Superior temporal gyrus (tissue), 1 donor: ENCODE measurements at regions not wholly inside any gene's neighbourhood (a gene's known extent, or its start where the extent isn't known, plus 50 kb on each side); places are given as distances from the start of the nearest gene placed in this dataset.
"Not testable (repeated sequence)": the region's sequence is repeated elsewhere in the genome, so short reads cannot be mapped to it uniquely, and the experiment has no call there.

ENCODE experiments used
- DNase-seq: peaks from one replicate; pipeline ENCODE4 v3.0.0-alpha.2; 2016; ENCODE audit errors: extremely low spot score

- no peak for DNase-seq
These were observed 216.9 kb downstream of the RPAP3 start for GRCh38 chr12:47488888-47489287.

- no peak for DNase-seq
These were observed 224.8 kb downstream of the RPAP3 start for GRCh38 chr12:47481041-47481440.

DNA sequence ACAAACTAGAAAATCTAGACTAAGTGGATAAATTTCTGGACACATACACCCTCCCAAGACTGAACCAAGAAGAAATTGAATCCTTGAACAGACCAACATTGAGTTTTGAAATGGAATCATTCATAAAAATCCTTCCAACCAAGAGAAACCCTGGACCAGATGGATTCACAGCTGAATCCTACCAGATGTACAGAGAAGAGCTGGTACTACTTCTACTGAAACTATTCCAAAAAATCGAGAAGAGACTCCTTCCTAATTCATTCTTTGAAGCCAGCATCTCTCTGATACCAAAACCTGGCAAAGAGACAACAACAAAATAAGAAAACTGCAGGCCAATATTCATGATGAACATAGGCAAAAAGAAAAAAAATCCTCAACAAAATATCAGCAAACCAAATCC, 227.4 kb downstream of the RPAP3 start:
- no peak for DNase-seq

- DNase-seq = no peak
These were observed 232.7 kb downstream of the RPAP3 start for GRCh38 chr12:47473091-47473490.

- DNase-seq = not testable (repeated sequence)
These were observed 235.5 kb downstream of the RPAP3 start for GRCh38 chr12:47470349-47470748.

DNA sequence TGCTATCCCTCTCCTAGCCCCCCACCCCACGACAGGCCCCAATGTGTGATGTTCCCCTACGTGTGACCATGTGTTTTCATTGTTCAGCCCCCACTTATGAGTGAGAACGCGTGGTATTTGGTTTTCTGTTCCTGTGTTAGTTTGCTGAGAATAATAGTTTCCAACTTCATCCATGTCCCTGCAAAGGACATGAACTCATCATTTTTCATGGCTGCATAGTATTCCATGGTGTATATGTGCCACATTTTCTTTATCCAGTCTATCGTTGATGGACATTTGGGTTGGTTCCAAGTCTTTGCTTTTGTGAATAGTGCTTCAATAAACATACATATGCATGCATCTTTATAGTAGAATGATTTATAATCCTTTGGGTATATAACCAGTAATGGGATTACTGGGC, 241.9 kb downstream of the RPAP3 start:
- not testable (repeated sequence) for DNase-seq

DNA sequence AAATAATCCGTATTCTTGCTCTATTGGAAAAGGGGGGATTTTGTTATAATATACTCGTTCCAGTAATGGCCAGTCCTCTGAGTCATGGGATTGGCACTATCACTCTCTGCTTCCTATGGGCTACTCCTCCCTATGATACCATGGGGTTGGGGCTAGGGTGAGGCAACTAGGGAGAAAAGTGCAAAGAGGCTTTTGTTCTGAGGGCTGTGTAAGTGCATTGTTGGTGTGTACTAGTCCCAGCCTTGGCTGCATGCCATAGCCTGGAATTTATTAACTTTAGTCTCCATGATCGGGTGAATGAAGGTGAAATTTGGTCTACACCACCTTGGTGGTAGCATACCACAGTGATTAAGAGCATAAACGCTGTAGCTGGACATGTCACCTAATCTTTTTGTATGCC, 247.6 kb downstream of the RPAP3 start:
- DNase-seq = no peak

DNA sequence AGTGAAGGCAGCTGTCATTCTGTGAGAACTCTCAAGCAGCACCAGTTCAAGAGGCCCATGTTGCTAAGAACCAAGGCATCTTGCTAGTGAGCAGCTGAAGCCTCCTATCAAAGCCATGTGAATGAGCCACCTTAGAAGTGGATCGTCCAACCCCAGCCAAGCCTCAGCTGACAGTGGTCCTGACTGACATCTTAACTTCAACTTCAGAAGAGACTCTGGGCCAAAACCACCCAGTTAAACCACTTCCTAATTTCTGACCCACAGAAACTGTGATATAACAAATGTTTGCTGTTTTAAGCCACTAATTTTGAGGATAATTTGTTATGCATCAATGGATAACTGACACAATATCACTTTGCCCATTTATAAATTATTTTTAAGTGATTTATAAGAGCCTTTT, 256.0 kb downstream of the RPAP3 start:
- DNase-seq = no peak

DNA sequence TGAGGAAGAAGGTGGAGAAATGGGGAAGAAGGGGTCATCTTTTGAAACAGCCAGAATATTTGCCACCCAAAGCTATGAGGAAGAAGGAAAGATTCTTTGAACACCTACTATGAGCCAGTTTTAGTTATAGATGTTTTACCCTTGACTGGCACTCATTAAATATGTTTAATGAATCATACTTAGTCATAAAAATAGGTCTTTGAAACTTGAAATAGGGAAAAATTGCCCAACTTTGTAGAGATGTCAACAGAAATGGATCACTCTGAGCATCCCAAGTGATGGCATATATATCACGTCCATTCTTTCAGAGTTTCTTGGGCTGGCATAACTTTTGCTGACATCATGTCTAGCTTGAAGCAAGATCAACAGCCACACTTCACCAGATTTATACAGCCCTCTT, 263.5 kb downstream of the RPAP3 start:
- no peak for DNase-seq

- DNase-seq = no peak
These were observed 264.3 kb downstream of the RPAP3 start for GRCh38 chr12:47441490-47441889.

- no peak for DNase-seq
These were observed 267.7 kb downstream of the RPAP3 start for GRCh38 chr12:47438175-47438574.

DNA sequence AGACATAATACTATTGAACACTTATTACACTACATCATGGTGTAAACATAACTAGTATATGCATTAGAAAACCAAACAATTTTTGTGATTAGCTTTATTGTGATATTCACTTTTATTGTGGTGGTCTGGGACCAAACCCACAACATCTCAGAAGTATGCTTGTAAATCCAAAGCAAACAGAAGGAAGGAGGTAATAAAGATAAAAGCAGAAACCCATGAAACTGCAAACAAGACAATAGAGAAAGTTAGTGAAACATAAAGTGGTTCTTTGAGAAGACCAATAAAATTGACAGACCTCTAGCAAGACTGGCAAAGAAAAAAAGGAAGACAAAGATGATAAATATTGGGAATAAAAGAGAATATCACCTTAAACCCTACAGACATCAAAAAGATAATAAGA, 268.3 kb downstream of the RPAP3 start:
- no peak for DNase-seq

GRCh38 chr12:47433876-47434275, 272.0 kb downstream of the RPAP3 start:
- DNase-seq = no peak

DNA sequence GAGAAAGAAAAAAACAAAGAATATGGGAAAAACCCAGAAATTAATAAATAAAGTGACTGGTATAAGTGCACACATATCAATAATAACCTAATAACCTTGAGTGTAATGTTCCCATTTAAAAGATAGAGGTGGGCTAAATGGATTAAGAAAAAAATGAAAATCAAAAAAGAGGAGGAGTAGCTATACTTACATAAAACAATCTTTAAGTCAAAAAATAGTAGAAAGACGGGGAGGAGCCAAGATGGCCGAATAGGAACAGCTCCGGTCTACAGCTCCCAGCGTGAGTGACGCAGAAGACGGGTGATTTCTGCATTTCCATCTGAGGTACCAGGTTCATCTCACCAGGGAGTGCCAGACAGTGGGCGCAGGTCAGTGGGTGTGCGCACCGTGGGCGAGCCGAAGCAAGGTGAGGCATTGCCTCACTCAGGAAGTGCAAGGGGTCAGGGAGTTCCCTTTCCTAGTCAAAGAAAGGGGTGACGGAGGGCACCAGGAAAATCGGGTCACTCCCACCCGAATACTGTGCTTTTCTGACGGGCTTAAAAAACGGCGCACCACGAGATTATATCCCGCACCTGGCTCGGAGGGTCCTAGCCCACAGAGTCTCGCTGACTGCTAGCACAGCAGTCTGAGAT, 279.0 kb downstream of the RPAP3 start:
- not testable (repeated sequence) for DNase-seq

GRCh38 chr12:47422611-47423010, 283.2 kb downstream of the RPAP3 start:
- DNase-seq = no peak

- no peak for DNase-seq
These were observed 286.3 kb downstream of the RPAP3 start for GRCh38 chr12:47419497-47419896.

GRCh38 chr12:47417955-47418354, 287.9 kb downstream of the RPAP3 start:
- DNase-seq = no peak

DNA sequence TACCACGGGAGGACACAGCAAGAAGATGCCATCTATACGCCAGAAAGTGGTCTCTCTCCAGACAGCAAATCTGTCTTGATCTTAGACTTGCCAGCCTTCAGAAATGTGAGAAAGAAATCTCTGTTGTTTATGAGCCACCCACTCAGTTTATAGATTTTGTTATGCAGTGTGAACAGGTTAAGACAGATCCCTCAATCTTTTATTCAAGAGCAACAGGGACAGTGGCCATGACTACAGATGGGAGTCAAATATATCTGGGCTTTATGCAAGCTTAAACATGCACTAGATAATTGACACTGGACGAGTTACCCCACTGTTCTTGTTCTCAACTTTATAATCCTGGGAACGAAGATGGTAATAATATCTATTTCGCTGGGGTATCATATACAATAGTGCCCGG, 288.7 kb downstream of the RPAP3 start:
- no peak for DNase-seq

GRCh38 chr12:47415054-47415453, 290.8 kb downstream of the RPAP3 start:
- no peak for DNase-seq

- DNase-seq = no peak
These were observed 291.3 kb downstream of the RPAP3 start for GRCh38 chr12:47414511-47414910.

DNA sequence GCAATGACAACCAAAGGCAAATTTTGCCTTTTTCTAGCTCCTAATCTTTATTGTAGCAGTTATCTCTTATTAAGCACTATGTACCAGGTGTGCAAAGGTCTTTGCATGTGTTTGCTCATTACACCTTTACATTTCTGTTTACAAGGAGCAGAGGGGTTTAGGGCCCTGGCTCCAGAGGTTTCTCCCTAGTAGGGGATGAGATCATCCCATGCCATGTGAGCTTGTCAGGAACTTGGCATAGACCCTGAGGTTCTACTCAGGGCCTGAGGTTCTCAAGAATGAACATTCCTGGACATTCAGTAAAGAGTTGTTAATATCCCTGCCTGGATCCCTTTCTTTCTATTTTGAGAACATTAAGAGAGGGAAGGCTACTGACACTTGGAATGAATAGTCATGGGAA, 292.0 kb downstream of the RPAP3 start:
- no peak for DNase-seq

DNA sequence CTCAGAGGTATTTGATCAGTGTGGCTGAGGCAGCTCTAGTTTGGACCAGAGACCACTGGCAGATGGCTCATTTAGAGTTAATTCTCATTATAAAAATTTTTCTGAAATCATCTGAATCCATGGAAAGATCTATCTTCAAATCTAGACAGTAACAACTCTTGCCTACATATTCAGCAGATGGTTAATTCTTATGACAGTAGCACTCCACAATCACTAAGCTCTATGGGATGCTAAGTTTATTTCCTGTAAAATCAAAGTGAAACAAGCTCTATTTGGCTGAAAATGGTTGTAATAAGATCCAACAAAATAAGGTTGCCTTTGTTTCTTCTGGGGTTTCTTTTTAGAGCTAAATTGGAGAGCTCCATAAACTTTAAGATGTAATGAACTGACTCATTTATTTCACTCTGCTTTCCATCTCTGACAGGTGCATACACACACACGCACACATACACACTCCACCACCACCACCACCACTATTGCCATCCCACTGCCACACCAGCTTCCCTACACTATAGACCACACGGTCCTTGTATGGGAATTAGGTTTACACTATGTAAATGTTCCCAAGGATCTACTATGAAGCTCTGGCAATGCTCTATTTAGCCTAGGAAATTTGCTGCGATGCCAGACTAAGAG, 293.1 kb downstream of the RPAP3 start:
- no peak for DNase-seq

DNA sequence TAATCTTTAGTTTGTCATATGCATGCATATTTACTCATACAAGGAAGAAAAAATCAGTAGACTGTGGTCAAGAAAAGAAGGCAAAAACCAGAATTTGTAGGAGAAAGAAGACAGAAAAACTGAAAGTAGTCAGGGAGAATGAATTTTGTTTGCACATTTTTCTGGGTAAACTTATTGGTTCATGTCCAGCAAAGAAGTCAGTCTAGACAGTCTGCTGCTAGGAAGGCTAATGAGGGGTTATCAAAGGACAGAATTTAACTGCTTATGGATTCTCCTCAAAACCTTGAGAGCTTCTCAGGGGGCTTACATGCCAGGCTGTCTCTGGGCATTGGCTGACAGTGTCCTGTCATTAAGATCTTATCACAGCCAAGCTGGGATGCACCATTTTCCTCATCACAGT, 293.9 kb downstream of the RPAP3 start:
- DNase-seq = no peak

DNA sequence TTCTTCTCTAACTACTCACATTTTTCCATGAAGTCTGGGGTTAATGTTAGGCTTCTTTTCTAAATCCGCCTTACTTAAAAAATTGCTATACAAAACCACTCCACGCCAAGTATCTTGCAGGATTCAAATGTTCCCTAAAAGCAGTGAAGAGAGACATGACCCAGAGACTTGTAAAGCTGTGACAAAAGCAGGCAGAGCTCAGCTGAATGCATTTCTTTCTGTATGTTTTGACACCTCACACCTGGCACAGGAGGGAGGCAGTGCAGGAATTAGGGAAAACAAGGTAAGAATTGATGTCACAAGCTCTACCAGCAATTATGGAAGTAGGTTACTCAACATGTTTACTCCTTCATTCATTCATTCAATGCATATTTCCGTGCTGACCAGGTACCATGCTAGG, 295.0 kb downstream of the RPAP3 start:
- no peak for DNase-seq
